WTC11 (cell line): ENCODE measurements at regions not wholly inside any gene's neighbourhood (a gene's known extent, or its start where the extent isn't known, plus 50 kb on each side); places are given as distances from the start of the nearest gene placed in this dataset.

Source experiments
- ATAC-seq: fragments of 200-7000 bp; cut with Tn5 transposase; 2 replicates; pipeline ENCODE4 v1.10.0; 2021; ENCODE audit warnings: mild to moderate bottlenecking, moderate library complexity
- CTCF ChIA-PET: fragments of 300-600 bp; sonication (Branson Sonifier 250); formaldehyde crosslinking; loops from one replicate; lab custom pipeline; 2021; ENCODE audit warnings: antibody characterized with exemption; lab: Charles Lee
- POLR2A ChIA-PET: fragments of 350-600 bp; sonication (Branson Sonifier 250); formaldehyde crosslinking; loops from one replicate; lab custom pipeline; 2021; ENCODE audit warnings: antibody characterized with exemption; lab: Charles Lee
- DNase-seq: peaks from one replicate; pipeline ENCODE4 v3.0.0; 2021; ENCODE audit warnings: low spot score
- H3K27ac Mint-ChIP-seq: 2 replicates; pipeline ENCODE4 v1.8.0; 2021; ENCODE audit warnings: mixed read lengths
- H3K27me3 Mint-ChIP-seq: 2 replicates; pipeline ENCODE4 v1.8.0; 2021; ENCODE audit warnings: low read depth, mild to moderate bottlenecking, moderate library complexity, mixed read lengths
- H3K36me3 Mint-ChIP-seq: 2 replicates; pipeline ENCODE4 v1.8.0; 2021; ENCODE audit warnings: mixed read lengths
- H3K4me1 Mint-ChIP-seq: 2 replicates; pipeline ENCODE4 v1.8.0; 2022; ENCODE audit warnings: mixed read lengths
- H3K4me3 Mint-ChIP-seq: 2 replicates; pipeline ENCODE4 v1.8.0; 2021; ENCODE audit warnings: mild to moderate bottlenecking, moderate library complexity, mixed read lengths
- H3K9me3 Mint-ChIP-seq: 2 replicates; pipeline ENCODE4 v1.8.0; 2021; ENCODE audit warnings: mixed read lengths
- AFF4 ChIP-seq: sonication (generic); formaldehyde crosslinking; IDR thresholded peaks from 2 replicates; pipeline ENCODE4 v1.8.1; 2023; ENCODE audit warnings: mild to moderate bottlenecking, missing genetic modification reagents, borderline replicate concordance
- ARID4B ChIP-seq: sonication (generic); formaldehyde crosslinking; IDR thresholded peaks from 2 replicates; pipeline ENCODE4 v1.8.0; 2023; ENCODE audit warnings: missing genetic modification reagents, mild to moderate bottlenecking, borderline replicate concordance
- CBFB ChIP-seq: sonication (generic); formaldehyde crosslinking; IDR thresholded peaks from 2 replicates; pipeline ENCODE4 v1.8.1; 2022; ENCODE audit warnings: mild to moderate bottlenecking, low read depth, missing genetic modification reagents
- IRF1 ChIP-seq: sonication (generic); formaldehyde crosslinking; IDR thresholded peaks from 2 replicates; pipeline ENCODE4 v1.8.0; 2023; ENCODE audit warnings: missing genetic modification reagents
- JAZF1 ChIP-seq: fragments of 250-450 bp; sonication (Bioruptor Pico); IDR thresholded peaks from 2 replicates; pipeline ENCODE4 v1.9.0; 2021; ENCODE audit warnings: moderate library complexity, mild to moderate bottlenecking, inconsistent platforms
- MYBL2 ChIP-seq: sonication (generic); formaldehyde crosslinking; IDR thresholded peaks from 2 replicates; pipeline ENCODE4 v1.8.1; 2023; ENCODE audit warnings: mild to moderate bottlenecking, moderate library complexity, missing genetic modification reagents
- NFATC4 ChIP-seq: fragments of 250-450 bp; sonication (Bioruptor Pico); IDR thresholded peaks from 2 replicates; pipeline ENCODE4 v1.9.0; 2021; ENCODE audit warnings: mild to moderate bottlenecking
- NFYB ChIP-seq: sonication (generic); formaldehyde crosslinking; conservative IDR thresholded peaks from 2 replicates; pipeline ENCODE4 v1.8.0; 2022; ENCODE audit warnings: low read depth, missing genetic modification reagents
- PRDM15 ChIP-seq: sonication (generic); formaldehyde crosslinking; IDR thresholded peaks from 2 replicates; pipeline ENCODE4 v1.8.0; 2022; ENCODE audit warnings: missing genetic modification reagents
- TEAD4 ChIP-seq: sonication (generic); formaldehyde crosslinking; IDR thresholded peaks from 2 replicates; pipeline ENCODE4 v1.8.0; 2022; ENCODE audit warnings: mild to moderate bottlenecking, missing genetic modification reagents
- ZNF121 ChIP-seq: sonication (generic); formaldehyde crosslinking; IDR thresholded peaks from 2 replicates; pipeline ENCODE4 v1.8.0; 2023; ENCODE audit warnings: missing genetic modification reagents
- ZNF138 ChIP-seq: sonication (generic); formaldehyde crosslinking; conservative IDR thresholded peaks from 2 replicates; pipeline ENCODE4 v1.8.1; 2022; ENCODE audit warnings: mild to moderate bottlenecking, moderate library complexity, missing genetic modification reagents
- ZNF396 ChIP-seq: fragments of 250-450 bp; sonication (Bioruptor Pico); IDR thresholded peaks from 2 replicates; pipeline ENCODE4 v1.8.0; 2021; ENCODE audit warnings: mild to moderate bottlenecking, moderate library complexity, borderline replicate concordance
- ZNF425 ChIP-seq: fragments of 250-450 bp; sonication (Bioruptor Pico); conservative IDR thresholded peaks from 2 replicates; pipeline ENCODE4 v1.9.0; 2021; ENCODE audit warnings: mild to moderate bottlenecking
- ZSCAN18 ChIP-seq: fragments of 250-450 bp; sonication (Bioruptor Pico); IDR thresholded peaks from 2 replicates; pipeline ENCODE4 v2.1.2; 2022; ENCODE audit warnings: mild to moderate bottlenecking, moderate library complexity

- TF ChIP-seq ZNF425 (CRISPR knock-in tag): no peak
Observed at GRCh38 chr16:59510008-59510424, 775.9 kb upstream of the GOT2 start (continued).

GRCh38 chr16:59500601-59501000, 766.5 kb upstream of the GOT2 start:
- POLR2A ChIA-PET: no interaction called here
- CTCF ChIA-PET: no interaction called here
- Mint-ChIP-seq H3K27me3 (no peaks in the 10 kb centered on the region), H3K36me3 (no peaks in the 10 kb centered on the region), H3K27ac (no peak overlapping the region), H3K9me3 (no peaks in the 10 kb centered on the region; the same call in 1 of the 2 replicates), H3K4me3 (no peak overlapping the region), H3K4me1 (peaks cover 4% of the 10 kb centered on the region; the same call in 1 of the 2 replicates)
- ATAC-seq: no peak
- TF ChIP-seq IRF1 (CRISPR knock-in tag): no peak
- TF ChIP-seq ARID4B (CRISPR knock-in tag): no peak
- no peak for TF ChIP-seq NFATC4
- no peak for TF ChIP-seq CBFB (CRISPR knock-in tag)
- DNase-seq: no peak

GRCh38 chr16:59487067-59487466, 753.0 kb upstream of the GOT2 start:
- ChIA-PET POLR2A (no interaction called here), CTCF (no interaction called here)
- Mint-ChIP-seq H3K27ac (no peak overlapping the region), H3K27me3 (no peaks in the 10 kb centered on the region), H3K4me3 (no peak overlapping the region), H3K4me1 (peaks cover 12% of the 10 kb centered on the region), H3K9me3 (peaks cover 7% of the 10 kb centered on the region; the same call in 1 of the 2 replicates), H3K36me3 (no peaks in the 10 kb centered on the region)
- ATAC-seq (no peak), DNase-seq (no peak)
- no peak for TF ChIP-seq PRDM15
- no peak for TF ChIP-seq TEAD4 (CRISPR knock-in tag)
- TF ChIP-seq JAZF1 (CRISPR knock-in tag): no peak
- TF ChIP-seq ZNF121 (CRISPR knock-in tag): no peak
- no peak for TF ChIP-seq ZNF396 (CRISPR knock-in tag)
- TF ChIP-seq ZSCAN18 (CRISPR knock-in tag): no peak
- TF ChIP-seq NFYB: no peak
- no peak for TF ChIP-seq AFF4
- no peak for TF ChIP-seq ZNF138 (CRISPR knock-in tag)
- TF ChIP-seq MYBL2 (CRISPR knock-in tag): no peak
